Activated naive CD4-positive, alpha-beta T cell (primary cell): ENCODE measurements at regions not wholly inside any gene's neighbourhood (a gene's known extent, or its start where the extent isn't known, plus 50 kb on each side); places are given as distances from the start of the nearest gene placed in this dataset.

Experiments used
- DNase-seq, 4 experiments: peaks; one replicate each; lab custom pipeline; 2025; lab: John Stamatoyannopoulos, UW

DNA sequence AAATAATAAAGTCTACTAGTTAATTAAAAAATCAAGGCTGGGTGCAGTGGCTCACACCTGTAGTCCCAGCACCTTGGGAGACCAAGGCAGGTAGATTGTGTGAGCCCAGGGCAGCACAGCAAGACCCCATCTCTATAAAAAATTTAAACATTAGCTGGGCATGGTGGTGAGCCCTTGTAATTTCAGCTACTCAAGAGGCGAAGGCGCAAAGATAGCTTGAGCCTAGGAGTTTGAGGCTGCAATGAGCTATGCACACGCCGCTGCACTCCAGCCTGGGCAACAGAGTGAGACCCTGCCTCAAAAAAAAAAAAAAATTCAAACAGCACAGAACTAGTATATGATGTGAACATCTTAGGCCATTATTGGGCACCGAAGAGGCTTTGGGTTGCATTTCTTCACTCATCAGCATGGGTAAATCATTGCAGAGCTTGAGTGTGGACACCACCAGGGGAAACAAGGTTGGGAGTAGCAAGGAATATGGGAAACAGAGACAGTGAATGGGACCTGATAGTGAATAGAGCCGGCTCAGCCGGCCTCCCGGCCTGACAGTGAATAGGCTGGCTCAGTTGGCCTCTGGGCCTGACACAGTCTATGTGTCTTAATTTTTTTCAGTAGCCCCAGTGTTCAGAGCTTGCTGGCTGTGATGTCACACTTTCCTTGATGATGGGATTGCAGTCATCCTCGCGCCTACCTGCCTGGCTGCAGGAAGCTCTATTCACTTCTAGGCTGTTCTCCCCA lies 89.1 kb upstream of the ERRFI1 start:
- DNase-seq, result no peak

- DNase-seq, result no peak
Observed at GRCh38 chr1:8113262-8114220, 87.4 kb upstream of the ERRFI1 start.

GRCh38 chr1:8112611-8113261 lies 86.6 kb upstream of the ERRFI1 start:
- DNase-seq, result no peak

- DNase-seq, result no peak
Observed at GRCh38 chr1:8111560-8111959, 85.5 kb upstream of the ERRFI1 start.

DNA sequence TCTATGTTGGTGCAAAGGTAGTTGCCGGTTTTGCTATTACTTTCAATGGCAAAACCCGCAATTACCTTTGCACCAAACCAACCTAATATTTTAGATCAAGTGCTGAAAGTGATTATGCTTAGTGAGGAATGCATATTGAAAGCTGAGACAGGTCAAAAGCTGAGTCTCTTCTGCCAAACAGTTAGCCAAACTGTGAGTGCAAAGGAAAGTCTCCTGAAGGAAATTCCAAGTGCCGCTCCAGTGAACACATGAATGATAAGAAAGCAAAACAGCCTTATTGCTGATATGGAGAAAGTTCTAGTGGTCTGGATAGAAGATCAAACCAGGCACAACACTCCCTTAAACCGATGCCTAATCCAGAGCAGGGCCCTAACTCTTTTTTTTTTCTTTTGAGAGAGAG lies 83.1 kb upstream of the ERRFI1 start:
- no peak for DNase-seq

DNA sequence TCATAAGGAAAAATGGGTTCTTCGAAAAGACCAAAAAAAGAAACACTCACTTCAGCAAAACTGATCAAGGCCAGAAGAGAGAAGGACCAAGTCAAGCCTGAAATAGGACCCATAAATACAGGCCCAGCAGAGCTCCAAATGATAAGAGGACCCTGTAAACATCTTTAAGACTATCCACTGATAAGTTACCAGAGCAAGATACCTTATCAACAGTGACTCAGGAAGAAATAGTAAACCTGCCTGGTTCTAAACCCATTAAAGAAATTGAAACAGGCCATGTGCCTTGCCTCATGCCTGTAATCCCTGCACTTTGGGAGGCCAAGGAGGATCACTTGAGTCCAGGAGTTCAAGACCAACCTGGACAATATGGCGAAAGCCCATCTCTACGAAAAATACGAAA lies 81.8 kb upstream of the ERRFI1 start:
- DNase-seq, result no peak

DNA sequence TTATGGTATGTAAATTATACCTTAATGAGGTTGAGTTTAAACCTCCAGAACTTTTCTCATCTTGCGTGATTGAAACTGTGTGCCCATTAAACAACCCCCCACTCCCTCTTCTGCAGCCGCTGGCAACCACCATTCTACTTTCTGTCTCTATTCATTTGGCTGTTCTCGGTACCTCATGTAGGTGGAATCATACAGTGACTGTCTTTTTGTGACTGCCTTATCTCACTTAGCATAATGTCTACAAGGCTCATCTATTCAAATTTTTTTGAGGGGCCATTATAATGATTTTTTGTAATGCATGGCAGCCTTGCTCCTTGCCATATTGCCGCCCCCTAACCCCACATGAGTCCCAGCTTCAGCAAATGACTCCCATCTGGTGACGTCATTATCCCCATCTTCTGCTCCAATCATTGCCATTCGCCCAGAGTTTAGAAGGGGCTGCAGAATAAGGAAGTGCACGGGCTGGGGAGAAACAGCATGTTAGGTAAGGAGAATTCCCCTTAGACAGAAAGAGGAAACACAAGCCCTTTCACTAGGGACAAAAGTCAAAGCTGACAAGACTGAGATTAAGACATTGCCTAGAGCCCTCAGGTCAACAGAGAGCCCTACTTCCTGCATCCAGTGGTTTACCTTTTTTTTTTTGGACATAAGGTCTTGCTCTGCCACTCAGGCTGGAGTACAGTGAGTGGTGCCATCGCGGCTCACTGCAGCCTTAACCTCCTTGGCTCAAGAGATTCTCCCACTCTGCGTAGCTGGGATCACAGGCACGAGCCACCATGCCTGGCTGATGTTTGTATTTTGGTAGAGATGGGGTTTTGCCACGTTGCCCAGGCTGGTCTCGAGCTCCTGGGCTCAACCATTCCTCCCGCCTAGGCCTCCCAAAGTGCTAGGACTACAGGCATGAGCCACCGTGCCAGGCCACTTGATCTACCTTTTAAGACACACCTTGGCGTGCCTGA lies 78.4 kb upstream of the ERRFI1 start:
- DNase-seq, result no peak

DNA sequence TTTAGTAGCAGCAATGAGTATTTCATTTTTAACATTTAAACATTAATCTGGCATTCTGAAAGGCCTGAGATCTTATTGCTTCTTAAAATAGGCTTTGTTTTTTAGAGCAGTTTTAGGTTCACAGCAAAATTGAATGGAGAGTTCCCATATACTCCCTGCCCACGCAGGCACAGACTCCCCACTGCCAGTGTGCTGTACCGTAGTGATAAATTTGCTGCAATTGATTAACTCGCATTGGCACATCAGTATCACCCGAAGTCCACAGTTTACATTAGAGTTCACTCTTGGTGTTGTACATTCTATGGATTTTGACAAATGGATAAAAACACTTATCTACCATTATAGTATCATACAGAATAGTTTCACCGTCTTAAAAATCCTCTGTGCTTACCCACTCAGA lies 71.8 kb upstream of the ERRFI1 start:
- DNase-seq, result no peak

- DNase-seq, result no peak
Observed at GRCh38 chr1:8097077-8097799, 71.1 kb upstream of the ERRFI1 start.

DNA sequence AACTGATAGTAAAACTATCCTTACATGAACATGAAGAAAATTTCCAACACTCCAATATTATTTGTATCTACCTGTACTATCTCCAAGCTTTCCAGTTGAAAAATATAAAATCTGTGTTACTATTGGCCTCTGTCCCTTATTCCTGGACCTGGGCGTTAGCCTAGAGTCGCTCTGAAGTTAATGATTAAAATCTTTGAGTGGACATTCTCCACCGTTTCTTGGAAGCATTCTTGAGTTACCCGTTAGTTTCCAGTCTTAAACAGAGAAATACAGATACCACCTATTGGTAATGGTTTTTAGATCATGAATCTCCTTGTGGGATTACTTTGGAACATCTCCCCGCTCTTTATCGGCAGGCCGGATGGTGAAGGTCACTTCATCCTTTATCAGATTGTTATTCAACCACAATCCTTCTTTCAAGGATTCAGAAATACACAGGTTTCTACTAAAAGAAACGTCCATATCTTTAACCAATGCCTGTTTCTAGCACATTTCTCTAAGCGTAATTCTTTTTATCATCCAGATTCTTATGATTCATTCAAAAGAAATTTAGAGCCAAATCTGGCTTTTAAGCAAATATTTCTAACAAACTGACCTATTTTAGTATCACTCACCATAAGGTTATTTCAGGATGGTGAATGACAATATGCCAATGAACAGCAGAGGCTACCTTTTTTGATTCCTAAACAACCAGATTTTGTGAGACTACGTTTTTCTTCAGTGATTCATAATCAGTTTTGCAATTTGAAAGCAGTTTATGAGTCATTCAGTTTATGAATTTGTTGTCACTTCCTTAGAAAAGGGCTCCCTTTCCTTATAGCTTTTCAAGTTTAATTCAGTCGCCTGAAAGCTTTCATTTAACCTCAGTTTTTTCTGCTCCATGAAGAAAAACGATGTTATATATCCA lies 70.2 kb upstream of the ERRFI1 start:
- DNase-seq, result no peak

- no peak for DNase-seq
Observed at GRCh38 chr1:8095584-8095983, 69.5 kb upstream of the ERRFI1 start.

- no peak for DNase-seq
Observed at GRCh38 chr1:8094481-8095241, 68.6 kb upstream of the ERRFI1 start.

DNA sequence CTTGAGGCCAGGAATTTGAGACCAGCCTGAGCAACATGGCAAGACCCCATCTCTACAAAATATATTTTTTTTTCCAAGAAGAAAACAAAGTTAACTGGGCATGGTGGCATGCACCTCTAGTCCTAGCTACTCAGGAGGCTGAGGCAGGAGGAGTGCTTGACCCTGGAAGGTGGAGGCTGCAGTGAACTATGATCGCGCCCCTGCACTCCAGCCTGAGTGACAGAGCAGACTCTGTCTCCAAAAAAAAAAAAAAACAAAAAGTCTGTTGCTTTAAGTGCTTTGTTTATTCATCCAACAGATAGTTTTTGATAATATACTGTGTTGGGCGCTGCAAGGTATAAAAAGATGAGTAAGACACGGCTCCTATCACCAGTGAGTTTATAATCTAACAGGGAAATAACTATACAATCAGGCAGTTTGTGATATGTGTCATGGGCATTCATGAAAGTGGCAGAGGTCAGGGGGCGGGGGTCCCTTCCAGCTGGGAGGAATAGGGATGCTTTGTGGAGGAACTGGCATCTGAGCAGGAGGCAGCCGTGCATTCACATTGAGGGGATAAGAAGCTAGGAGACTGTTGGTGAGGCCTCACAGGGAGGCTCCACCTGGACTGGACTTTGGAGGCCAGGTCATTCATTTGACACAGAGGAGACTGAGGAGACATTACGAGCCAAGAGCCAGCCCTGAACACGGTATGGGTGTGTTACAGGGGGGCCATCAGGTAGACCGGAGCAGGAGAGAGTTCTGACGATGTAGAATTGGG lies 67.3 kb upstream of the ERRFI1 start:
- no peak for DNase-seq

DNA sequence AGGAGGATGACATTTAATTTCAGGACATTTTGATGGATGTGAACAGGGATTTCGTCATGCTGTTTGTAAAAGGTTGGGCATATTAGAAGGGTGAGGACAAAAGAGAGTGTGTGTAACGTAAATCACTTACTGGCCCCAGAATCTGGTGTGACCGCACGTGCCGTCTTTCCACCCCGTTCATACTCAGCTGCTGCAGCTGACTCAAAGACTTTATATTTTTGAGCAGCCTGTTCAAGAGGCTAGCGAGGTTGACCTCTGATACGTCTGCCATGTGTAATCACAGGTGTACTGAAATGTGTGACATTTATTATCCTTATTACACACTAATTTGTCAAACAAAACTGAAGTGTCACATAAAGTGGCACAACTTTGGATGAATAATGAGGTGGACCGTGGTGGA lies 66.5 kb upstream of the ERRFI1 start:
- DNase-seq, result no peak

- DNase-seq, result no peak
Observed at GRCh38 chr1:8091691-8092090, 65.6 kb upstream of the ERRFI1 start.

DNA sequence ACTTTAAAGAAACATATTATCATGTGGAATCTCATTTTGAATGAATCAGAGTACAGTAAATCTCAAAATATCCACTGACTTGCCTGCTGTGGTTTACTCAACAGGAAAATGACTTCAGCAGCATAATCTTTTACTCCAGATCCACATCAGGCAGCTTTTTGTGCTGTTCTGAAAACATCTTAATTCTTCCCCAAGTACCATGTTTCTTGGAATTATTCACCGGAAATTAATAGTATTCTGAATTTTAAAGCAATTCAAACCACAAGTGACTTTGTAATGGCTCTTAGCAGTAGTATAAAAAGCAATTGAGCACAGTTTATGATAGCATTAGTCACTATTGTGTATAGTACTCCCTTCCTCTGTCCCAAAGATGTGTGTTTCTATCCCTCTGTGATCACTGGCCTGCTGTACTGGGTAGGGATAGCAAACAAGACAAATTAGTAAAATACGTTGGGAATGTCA lies 64.2 kb upstream of the ERRFI1 start:
- no peak for DNase-seq

DNA sequence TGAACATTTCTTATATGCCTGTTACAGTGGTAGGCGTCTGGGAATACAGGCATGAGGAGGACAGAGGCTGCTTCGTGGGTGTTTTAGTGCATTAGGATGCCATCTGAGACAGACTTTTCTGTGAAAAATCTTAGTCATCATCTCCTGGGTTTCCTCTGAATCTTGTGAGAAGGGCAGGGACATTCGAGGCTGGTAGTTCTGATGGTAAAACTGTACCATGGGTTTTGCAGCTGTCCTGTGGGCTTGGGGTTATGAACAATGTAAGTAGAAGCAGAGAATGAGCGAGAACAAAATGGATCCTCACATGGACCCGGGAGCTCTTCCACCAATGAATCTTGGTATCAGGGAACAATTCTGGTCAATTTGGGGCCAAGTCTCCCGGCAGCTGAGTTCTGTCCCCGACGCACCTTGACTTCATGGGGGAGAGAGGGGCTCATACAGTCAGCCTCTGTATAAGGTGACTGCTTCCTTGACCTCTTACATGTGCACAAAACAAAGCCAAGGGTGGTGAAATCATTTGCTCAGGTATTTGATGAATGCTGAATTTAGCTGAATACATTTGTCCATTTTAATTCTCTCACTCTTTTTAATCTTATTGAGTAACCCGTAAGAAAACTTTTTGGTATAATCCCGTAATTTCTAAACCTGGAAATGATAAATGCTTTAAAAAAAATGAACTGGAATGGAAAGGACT lies 63.6 kb upstream of the ERRFI1 start:
- DNase-seq, result no peak

DNA sequence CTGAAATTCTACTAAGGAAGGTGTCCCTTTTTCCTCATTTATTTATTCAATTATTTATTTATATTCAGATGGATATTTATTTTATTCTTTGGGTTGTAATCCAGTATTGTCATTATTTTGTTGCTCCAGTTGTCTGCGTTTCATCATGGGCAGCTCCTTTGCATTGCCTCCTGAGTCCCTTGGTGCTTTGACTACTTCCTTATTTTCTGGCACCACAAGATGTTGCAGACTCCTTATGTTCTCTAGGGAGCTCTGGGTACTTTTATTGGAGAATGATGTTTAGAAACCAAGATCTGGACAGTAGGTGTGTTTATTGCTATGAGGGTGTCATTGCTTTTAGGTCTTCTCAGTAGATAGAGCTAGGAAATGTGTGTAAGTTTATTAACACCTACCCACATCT lies 59.9 kb upstream of the ERRFI1 start:
- DNase-seq, result no peak
